ENCODE measurements at regions not wholly inside any gene's neighbourhood (a gene's known extent, or its start where the extent isn't known, plus 50 kb on each side); places are given as distances from the start of the nearest gene placed in this dataset.

GRCh38 chr4:65265526-65265925 is 404.8 kb downstream of the EPHA5 start:
- Histone ChIP-seq H3K27ac (ENCODE audit: low read length) (no peak overlapping the region), H3K9me3 (ENCODE audit: low read length) (no peaks in the 10 kb centered on the region), H4K20me1 (ENCODE audit: low read length) (no peaks in the 10 kb centered on the region), H3K4me3 (ENCODE audit: low read length) (no peak overlapping the region), H3K9ac (ENCODE audit: low read length) (no peak overlapping the region), H2AFZ (ENCODE audit: low read length) (no peak overlapping the region), H3K27me3 (ENCODE audit: low read length) (no peaks in the 10 kb centered on the region), H3K79me2 (ENCODE audit: low read length) (no peaks in the 10 kb centered on the region), H3K9me2 (replicated peaks; ENCODE audit: low read length) (no peaks in the 10 kb centered on the region), H3K36me3 (ENCODE audit: low read depth, low read length) (no peaks in the 10 kb centered on the region), H3K4me2 (ENCODE audit: low read length) (no peak overlapping the region), H3K4me1 (ENCODE audit: insufficient read depth, low read length) (no peaks in the 10 kb centered on the region), H3F3A (ENCODE audit: low read length, unreplicated experiment) (no peaks in the 10 kb centered on the region)
- intact Hi-C loops (cut with micrococcal nuclease) = no loop called here
- CTCF ChIA-PET = no interaction called here
- BruUV-seq (replicated peaks) = no TSS peak
- POLR2A ChIA-PET (ENCODE audit: unreplicated experiment) = no interaction called here
- ATAC-seq (no peak), DNase-seq (no peak)
- TF ChIP-seq CTCF (conservative IDR thresholded peaks at IDR 0.05; ENCODE audit: low read depth, low read length) = no peak
- TF ChIP-seq EZH2phosphoT487 (IDR thresholded peaks at IDR 0.05; ENCODE audit: borderline replicate concordance, low read length) = no peak
- TF ChIP-seq EZH2 (IDR thresholded peaks at IDR 0.05; ENCODE audit: low read length, unreplicated experiment) = no peak

GRCh38 chr4:65259296-65259695 is 411.0 kb downstream of the EPHA5 start:
- Histone ChIP-seq H3K36me3 (ENCODE audit: low read depth, low read length) (no peaks in the 10 kb centered on the region), H2AFZ (ENCODE audit: low read length) (no peak overlapping the region), H3K27ac (ENCODE audit: low read length) (no peak overlapping the region), H3K9me3 (ENCODE audit: low read length) (no peaks in the 10 kb centered on the region), H3F3A (ENCODE audit: low read length, unreplicated experiment) (no peaks in the 10 kb centered on the region), H3K9me2 (replicated peaks; ENCODE audit: low read length) (no peaks in the 10 kb centered on the region), H3K9ac (ENCODE audit: low read length) (no peak overlapping the region), H3K27me3 (ENCODE audit: low read length) (no peaks in the 10 kb centered on the region), H3K79me2 (ENCODE audit: low read length) (no peaks in the 10 kb centered on the region), H4K20me1 (ENCODE audit: low read length) (no peaks in the 10 kb centered on the region), H3K4me2 (ENCODE audit: low read length) (no peak overlapping the region), H3K4me3 (ENCODE audit: low read length) (no peak overlapping the region), H3K4me1 (ENCODE audit: insufficient read depth, low read length) (no peaks in the 10 kb centered on the region)
- intact Hi-C loops (cut with micrococcal nuclease) = no loop called here
- ATAC-seq = no peak
- no peak for TF ChIP-seq CTCF (conservative IDR thresholded peaks at IDR 0.05; ENCODE audit: low read depth, low read length)
- TF ChIP-seq EZH2phosphoT487 (IDR thresholded peaks at IDR 0.05; ENCODE audit: borderline replicate concordance, low read length) = no peak
- ChIA-PET POLR2A (ENCODE audit: unreplicated experiment) (no interaction called here), CTCF (no interaction called here)
- BruUV-seq (replicated peaks) = no TSS peak
- no peak for DNase-seq

- POLR2A ChIA-PET (ENCODE audit: unreplicated experiment) = no interaction called here
- no peak for DNase-seq
These were observed 419.4 kb downstream of the EPHA5 start for GRCh38 chr4:65250916-65251315.

More at GRCh38 chr4:65250916-65251315, 419.4 kb downstream of the EPHA5 start:
- Histone ChIP-seq H2AFZ (ENCODE audit: low read length) (no peak overlapping the region), H3K9ac (ENCODE audit: low read length) (no peak overlapping the region), H3K79me2 (ENCODE audit: low read length) (no peaks in the 10 kb centered on the region), H3K9me2 (replicated peaks; ENCODE audit: low read length) (no peaks in the 10 kb centered on the region), H3K27ac (ENCODE audit: low read length) (no peak overlapping the region), H3K4me1 (ENCODE audit: insufficient read depth, low read length) (no peaks in the 10 kb centered on the region), H3K36me3 (ENCODE audit: low read depth, low read length) (no peaks in the 10 kb centered on the region), H3K4me2 (ENCODE audit: low read length) (no peak overlapping the region), H3K9me3 (ENCODE audit: low read length) (no peaks in the 10 kb centered on the region), H3K4me3 (ENCODE audit: low read length) (no peak overlapping the region), H3F3A (ENCODE audit: low read length, unreplicated experiment) (no peaks in the 10 kb centered on the region), H3K27me3 (ENCODE audit: low read length) (no peaks in the 10 kb centered on the region), H4K20me1 (ENCODE audit: low read length) (no peaks in the 10 kb centered on the region)
- no TSS peak for BruUV-seq (replicated peaks)
- ATAC-seq = no peak
- TF ChIP-seq CTCF (conservative IDR thresholded peaks at IDR 0.05; ENCODE audit: low read depth, low read length) = no peak
- TF ChIP-seq EZH2 (IDR thresholded peaks at IDR 0.05; ENCODE audit: low read length, unreplicated experiment) = no peak
- no peak for TF ChIP-seq EZH2phosphoT487 (IDR thresholded peaks at IDR 0.05; ENCODE audit: borderline replicate concordance, low read length)
- CTCF ChIA-PET = no interaction called here
- intact Hi-C loops (cut with micrococcal nuclease) = no loop called here
